ENCODE measurements at regions not wholly inside any gene's neighbourhood (a gene's known extent, or its start where the extent isn't known, plus 50 kb on each side); places are given as distances from the start of the nearest gene placed in this dataset.

DNA sequence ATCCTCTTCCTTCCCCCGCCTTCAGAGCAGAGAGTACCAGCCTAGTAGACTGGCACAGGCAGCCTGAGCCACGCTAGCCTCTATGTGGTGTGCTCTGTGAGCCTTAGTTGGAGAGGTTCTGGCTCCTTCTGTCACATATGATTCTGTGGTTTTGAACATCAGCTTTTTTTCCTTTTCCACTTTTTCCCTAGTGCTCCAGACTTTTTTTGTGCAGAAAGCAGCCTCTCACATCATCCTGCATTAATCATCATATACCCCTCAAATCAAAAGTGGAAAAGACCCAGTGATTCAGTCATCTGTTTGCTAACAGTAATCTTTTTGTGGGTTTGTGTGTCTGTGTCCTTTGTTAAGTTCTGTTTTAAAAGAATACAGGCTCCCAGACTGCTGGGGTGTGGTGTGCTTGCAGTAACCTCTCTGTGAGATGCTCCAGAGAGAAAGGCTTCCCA is 663.9 kb upstream of the RGMB start:
- TF ChIP-seq, protein P1, sequence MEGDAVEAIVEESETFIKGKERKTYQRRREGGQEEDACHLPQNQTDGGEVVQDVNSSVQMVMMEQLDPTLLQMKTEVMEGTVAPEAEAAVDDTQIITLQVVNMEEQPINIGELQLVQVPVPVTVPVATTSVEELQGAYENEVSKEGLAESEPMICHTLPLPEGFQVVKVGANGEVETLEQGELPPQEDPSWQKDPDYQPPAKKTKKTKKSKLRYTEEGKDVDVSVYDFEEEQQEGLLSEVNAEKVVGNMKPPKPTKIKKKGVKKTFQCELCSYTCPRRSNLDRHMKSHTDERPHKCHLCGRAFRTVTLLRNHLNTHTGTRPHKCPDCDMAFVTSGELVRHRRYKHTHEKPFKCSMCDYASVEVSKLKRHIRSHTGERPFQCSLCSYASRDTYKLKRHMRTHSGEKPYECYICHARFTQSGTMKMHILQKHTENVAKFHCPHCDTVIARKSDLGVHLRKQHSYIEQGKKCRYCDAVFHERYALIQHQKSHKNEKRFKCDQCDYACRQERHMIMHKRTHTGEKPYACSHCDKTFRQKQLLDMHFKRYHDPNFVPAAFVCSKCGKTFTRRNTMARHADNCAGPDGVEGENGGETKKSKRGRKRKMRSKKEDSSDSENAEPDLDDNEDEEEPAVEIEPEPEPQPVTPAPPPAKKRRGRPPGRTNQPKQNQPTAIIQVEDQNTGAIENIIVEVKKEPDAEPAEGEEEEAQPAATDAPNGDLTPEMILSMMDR (IDR thresholded peaks at IDR 0.05; ENCODE audit: unreplicated experiment), result no peak
- Mint-ChIP-seq H3K9me3 (ENCODE audit: unreplicated experiment) (no peaks in the 10 kb centered on the region), H3K36me3 (ENCODE audit: low read depth, unreplicated experiment) (no peaks in the 10 kb centered on the region), H3K27me3 (ENCODE audit: unreplicated experiment) (no peaks in the 10 kb centered on the region), H3K4me3 (ENCODE audit: unreplicated experiment) (no peak overlapping the region), H3K4me1 (ENCODE audit: unreplicated experiment) (no peaks in the 10 kb centered on the region), H3K27ac (ENCODE audit: unreplicated experiment) (no peak overlapping the region)
- DNase-seq (ENCODE audit: low spot score), result no peak

DNA sequence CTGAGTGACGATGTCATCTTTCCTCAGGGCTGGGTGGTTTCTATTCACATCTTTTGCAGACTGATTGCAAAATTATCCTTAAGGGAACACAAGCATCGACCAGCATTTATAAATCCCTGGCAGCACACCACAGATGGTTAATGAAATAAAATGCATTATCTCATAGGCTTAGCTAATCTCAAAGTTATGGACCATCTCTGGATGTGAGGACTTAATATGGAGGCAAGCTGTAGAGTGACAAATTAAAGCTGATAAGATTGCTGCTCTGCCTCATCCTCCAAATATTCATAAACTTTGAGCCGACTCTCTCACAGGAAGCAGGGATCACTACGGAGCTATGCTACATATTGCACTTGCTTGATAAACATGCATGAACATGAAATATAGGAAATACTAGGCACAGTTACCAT is 663.2 kb upstream of the RGMB start:
- Mint-ChIP-seq H3K4me1 (ENCODE audit: unreplicated experiment) (no peaks in the 10 kb centered on the region), H3K36me3 (ENCODE audit: low read depth, unreplicated experiment) (no peaks in the 10 kb centered on the region), H3K4me3 (ENCODE audit: unreplicated experiment) (no peak overlapping the region), H3K27me3 (ENCODE audit: unreplicated experiment) (no peaks in the 10 kb centered on the region), H3K27ac (ENCODE audit: unreplicated experiment) (no peak overlapping the region), H3K9me3 (ENCODE audit: unreplicated experiment) (no peaks in the 10 kb centered on the region)
- TF ChIP-seq, protein P1 (IDR thresholded peaks at IDR 0.05; ENCODE audit: unreplicated experiment), result no peak
- no peak for DNase-seq (ENCODE audit: low spot score)

DNA sequence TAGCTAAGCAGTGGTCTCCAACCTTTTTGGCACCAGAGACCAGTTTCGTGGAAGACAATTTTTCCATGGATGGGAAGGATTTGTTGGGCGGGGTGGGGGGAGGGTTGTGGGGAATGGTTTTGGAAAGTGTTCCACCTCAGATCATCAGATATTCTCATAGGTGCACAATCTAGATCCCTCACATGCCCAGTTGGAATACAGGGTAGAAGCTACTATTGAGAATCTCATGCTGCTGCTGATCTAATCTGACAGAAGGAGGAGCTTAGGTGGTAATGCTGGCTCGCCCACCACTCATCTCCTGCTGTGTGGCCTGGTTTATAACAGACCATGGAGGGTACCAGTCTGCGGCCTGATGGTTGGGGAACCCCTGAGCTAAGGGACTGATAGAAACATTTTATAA is 662.7 kb upstream of the RGMB start:
- Mint-ChIP-seq H3K9me3 (ENCODE audit: unreplicated experiment) (no peaks in the 10 kb centered on the region), H3K27ac (ENCODE audit: unreplicated experiment) (no peak overlapping the region), H3K36me3 (ENCODE audit: low read depth, unreplicated experiment) (no peaks in the 10 kb centered on the region), H3K27me3 (ENCODE audit: unreplicated experiment) (no peaks in the 10 kb centered on the region), H3K4me1 (ENCODE audit: unreplicated experiment) (no peaks in the 10 kb centered on the region), H3K4me3 (ENCODE audit: unreplicated experiment) (no peak overlapping the region)
- DNase-seq (ENCODE audit: low spot score), result no peak
- TF ChIP-seq, protein P1 (IDR thresholded peaks at IDR 0.05; ENCODE audit: unreplicated experiment), result no peak

DNA sequence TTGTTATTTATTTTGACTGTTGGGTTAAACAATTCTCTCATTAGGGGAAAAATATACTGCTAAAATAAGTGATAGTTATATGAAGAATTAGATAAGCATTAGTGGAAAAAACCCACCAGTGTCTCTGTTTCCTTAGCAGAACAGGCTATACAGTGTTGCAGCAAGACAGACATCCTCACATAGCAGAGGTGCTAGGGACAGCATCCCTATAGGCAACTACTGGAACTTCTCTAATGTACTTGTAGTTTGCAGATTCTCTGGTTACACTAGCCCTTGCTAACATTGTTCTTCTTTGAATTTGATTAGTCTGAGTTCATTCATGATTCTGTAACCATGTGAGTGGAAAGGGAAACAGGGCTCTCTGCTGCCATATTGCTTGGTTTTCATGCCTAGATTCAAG is 661.8 kb upstream of the RGMB start:
- no peaks in the 10 kb centered on the region for H3K4me1 Mint-ChIP-seq (ENCODE audit: unreplicated experiment)
- peaks cover 4% of the 10 kb centered on the region for H3K9me3 Mint-ChIP-seq (ENCODE audit: unreplicated experiment)
- DNase-seq (ENCODE audit: low spot score), result no peak
- H3K4me3 Mint-ChIP-seq (ENCODE audit: unreplicated experiment), result no peak overlapping the region
- peaks cover 2% of the 10 kb centered on the region for H3K27me3 Mint-ChIP-seq (ENCODE audit: unreplicated experiment)
- TF ChIP-seq, protein P1 (IDR thresholded peaks at IDR 0.05; ENCODE audit: unreplicated experiment), result no peak
- no peak overlapping the region for H3K27ac Mint-ChIP-seq (ENCODE audit: unreplicated experiment)
- H3K36me3 Mint-ChIP-seq (ENCODE audit: low read depth, unreplicated experiment), result no peaks in the 10 kb centered on the region

DNA sequence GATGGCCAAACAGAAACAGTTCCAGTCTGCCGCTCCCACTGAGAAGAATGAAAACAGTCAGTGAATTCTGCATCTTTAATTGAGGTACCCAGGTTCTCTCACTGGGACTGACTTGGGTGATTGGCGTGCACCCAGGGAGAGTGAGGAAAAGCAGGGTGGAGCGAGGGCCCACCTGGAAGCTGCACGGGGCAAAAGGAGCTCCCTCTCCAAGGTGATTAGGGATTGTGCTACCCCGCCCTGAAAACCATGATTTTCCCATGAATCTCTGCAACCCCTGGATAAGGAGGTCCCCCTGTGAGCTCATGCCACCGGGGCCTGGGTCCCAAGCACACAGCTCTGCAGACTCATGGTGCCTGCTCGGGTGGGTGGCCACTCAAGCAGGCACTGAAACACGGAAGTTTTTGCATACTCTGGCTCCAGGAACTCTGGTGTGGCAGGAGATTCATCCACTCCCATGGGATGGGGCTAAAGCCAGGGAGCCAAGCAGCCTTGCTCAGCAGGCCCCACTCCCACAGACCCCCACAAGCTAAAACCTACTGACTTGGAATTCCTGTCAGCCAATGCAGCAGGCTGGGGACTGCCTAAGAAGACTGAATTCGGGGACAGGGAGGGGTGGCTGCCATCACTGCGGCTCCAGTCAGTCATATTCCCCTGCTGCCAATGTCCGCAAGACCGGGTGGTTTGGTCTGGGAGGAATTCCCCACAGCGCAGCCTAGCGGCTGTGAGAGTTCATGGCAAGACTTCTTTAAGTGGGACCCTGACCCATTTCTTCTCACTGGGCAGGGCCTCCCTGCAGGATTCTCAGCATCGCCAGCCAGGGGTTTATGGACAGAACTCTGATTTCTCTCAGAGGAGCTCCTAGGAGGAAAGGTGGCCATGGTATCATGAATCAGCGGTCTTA is 652.2 kb upstream of the RGMB start:
- Mint-ChIP-seq H3K27me3 (ENCODE audit: unreplicated experiment) (peaks cover 2% of the 10 kb centered on the region), H3K4me3 (ENCODE audit: unreplicated experiment) (no peak overlapping the region), H3K36me3 (ENCODE audit: low read depth, unreplicated experiment) (no peaks in the 10 kb centered on the region), H3K27ac (ENCODE audit: unreplicated experiment) (no peak overlapping the region), H3K9me3 (ENCODE audit: unreplicated experiment) (no peaks in the 10 kb centered on the region), H3K4me1 (ENCODE audit: unreplicated experiment) (no peaks in the 10 kb centered on the region)
- TF ChIP-seq, protein P1 (IDR thresholded peaks at IDR 0.05; ENCODE audit: unreplicated experiment), result no peak
- no peak for DNase-seq (ENCODE audit: low spot score)

All from endothelial cell (in vitro differentiated cells).